Stomach (tissue), 4 donors: ENCODE measurements at regions not wholly inside any gene's neighbourhood (a gene's known extent, or its start where the extent isn't known, plus 50 kb on each side); places are given as distances from the start of the nearest gene placed in this dataset.

Source experiments
- EP300 ChIP-seq: sonication (generic); formaldehyde crosslinking; IDR thresholded peaks from one replicate; pipeline ENCODE4 v1.6.1; 2017; ENCODE audit warnings: antibody characterized with exemption
- POLR2A ChIP-seq, 4 donors: fragments of 450-650 bp; IDR thresholded peaks; one replicate each; pipeline ENCODE4 v1.6.1; 2016; ENCODE audit warnings: antibody characterized with exemption in 4 of 4, control low read depth in 2 of 4, mild to moderate bottlenecking in 1 of 4, moderate library complexity in 1 of 4
- POLR2AphosphoS5 ChIP-seq, 3 donors: sonication (generic); formaldehyde crosslinking; IDR thresholded peaks; one replicate each; pipeline ENCODE4 v1.6.1; 2016; ENCODE audit warnings: antibody characterized with exemption in 3 of 3
- TF ChIP-seq, protein P1 (sequence below), 7 experiments: fragments of 450-650 bp in 4 of 7; fragments of 200-600 bp in 3 of 7; sonication (generic) in 3 of 7; IDR thresholded peaks; one replicate each; pipeline ENCODE4 v1.5.1; 2016 to 2019; ENCODE audit warnings: antibody characterized with exemption in 7 of 7, control low read depth in 2 of 7, mild to moderate bottlenecking in 1 of 7

- no peak for TF ChIP-seq POLR2A (IDR thresholded peaks at IDR 0.05)
- no peak for TF ChIP-seq POLR2AphosphoS5 (IDR thresholded peaks at IDR 0.05)
- TF ChIP-seq, protein P1, sequence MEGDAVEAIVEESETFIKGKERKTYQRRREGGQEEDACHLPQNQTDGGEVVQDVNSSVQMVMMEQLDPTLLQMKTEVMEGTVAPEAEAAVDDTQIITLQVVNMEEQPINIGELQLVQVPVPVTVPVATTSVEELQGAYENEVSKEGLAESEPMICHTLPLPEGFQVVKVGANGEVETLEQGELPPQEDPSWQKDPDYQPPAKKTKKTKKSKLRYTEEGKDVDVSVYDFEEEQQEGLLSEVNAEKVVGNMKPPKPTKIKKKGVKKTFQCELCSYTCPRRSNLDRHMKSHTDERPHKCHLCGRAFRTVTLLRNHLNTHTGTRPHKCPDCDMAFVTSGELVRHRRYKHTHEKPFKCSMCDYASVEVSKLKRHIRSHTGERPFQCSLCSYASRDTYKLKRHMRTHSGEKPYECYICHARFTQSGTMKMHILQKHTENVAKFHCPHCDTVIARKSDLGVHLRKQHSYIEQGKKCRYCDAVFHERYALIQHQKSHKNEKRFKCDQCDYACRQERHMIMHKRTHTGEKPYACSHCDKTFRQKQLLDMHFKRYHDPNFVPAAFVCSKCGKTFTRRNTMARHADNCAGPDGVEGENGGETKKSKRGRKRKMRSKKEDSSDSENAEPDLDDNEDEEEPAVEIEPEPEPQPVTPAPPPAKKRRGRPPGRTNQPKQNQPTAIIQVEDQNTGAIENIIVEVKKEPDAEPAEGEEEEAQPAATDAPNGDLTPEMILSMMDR (IDR thresholded peaks at IDR 0.05): no peak
- TF ChIP-seq EP300: no peak
Measured at GRCh38 chrX:113849408-113849807, 734.5 kb upstream of the HTR2C start.
